ENCODE measurements at regions not wholly inside any gene's neighbourhood (a gene's known extent, or its start where the extent isn't known, plus 50 kb on each side); places are given as distances from the start of the nearest gene placed in this dataset.

- H3K27ac Mint-ChIP-seq: no peak overlapping the region
- H3K4me1 Mint-ChIP-seq: peaks cover 9 to 24% (median 16%) of the 10 kb centered on the region in 4 donors
- DNase-seq (no peak), ATAC-seq (ENCODE audit: low read depth in 2 of 2) (no peak)
- peaks cover 19% of the 10 kb centered on the region for H3K4me1 ChIP-seq (ENCODE audit: control insufficient read depth, insufficient read depth, low read length, poor library complexity, severe bottlenecking)
- peaks cover 0 to 3% (median 0%) of the 10 kb centered on the region in 7 donors for H3K9me3 Mint-ChIP-seq
- H3K4me3 Mint-ChIP-seq: no peak overlapping the region
- H3K27me3 ChIP-seq (ENCODE audit: control insufficient read depth, insufficient read depth, low read length): no peaks in the 10 kb centered on the region
- no peaks in the 10 kb centered on the region for H3K36me3 Mint-ChIP-seq
- no peak overlapping the region for H3K27ac ChIP-seq (ENCODE audit: insufficient read depth, low read length, poor library complexity, severe bottlenecking)
- no peaks in the 10 kb centered on the region for H3K9me3 ChIP-seq (ENCODE audit: control insufficient read depth in 2 of 2, low read length in 2 of 2)
- no peaks in the 10 kb centered on the region for H3K27me3 Mint-ChIP-seq
- H3K36me3 ChIP-seq (ENCODE audit: control insufficient read depth, insufficient read depth, low read length): no peaks in the 10 kb centered on the region
- H3K4me3 ChIP-seq (ENCODE audit: low read depth, low read length): no peak overlapping the region
Observed at GRCh38 chr2:8316356-8316755, 365.5 kb upstream of the ID2 start.

- no peaks in the 10 kb centered on the region for H3K27me3 ChIP-seq (ENCODE audit: control insufficient read depth, insufficient read depth, low read length)
- H3K4me1 Mint-ChIP-seq: peaks cover 7 to 17% (median 10%) of the 10 kb centered on the region in 4 donors
- H3K36me3 Mint-ChIP-seq: no peaks in the 10 kb centered on the region
- H3K36me3 ChIP-seq (ENCODE audit: control insufficient read depth, insufficient read depth, low read length): no peaks in the 10 kb centered on the region
- no peak overlapping the region for H3K4me3 Mint-ChIP-seq
- H3K27me3 Mint-ChIP-seq: no peaks in the 10 kb centered on the region
- no peak overlapping the region for H3K27ac ChIP-seq (ENCODE audit: insufficient read depth, low read length, poor library complexity, severe bottlenecking)
- peak overlapping the region in 1 of 3 donors; percentile 66 for H3K27ac Mint-ChIP-seq
- DNase-seq: no peak
- H3K4me3 ChIP-seq (ENCODE audit: low read depth, low read length): no peak overlapping the region
- H3K9me3 Mint-ChIP-seq: peaks cover 0 to 3% (median 0%) of the 10 kb centered on the region in 7 donors
- H3K4me1 ChIP-seq (ENCODE audit: control insufficient read depth, insufficient read depth, low read length, poor library complexity, severe bottlenecking): peaks cover 13% of the 10 kb centered on the region
- H3K9me3 ChIP-seq (ENCODE audit: control insufficient read depth in 2 of 2, low read length in 2 of 2): no peaks in the 10 kb centered on the region
- no peak for ATAC-seq (ENCODE audit: low read depth in 2 of 2)
Observed at GRCh38 chr2:8317418-8317817, 364.4 kb upstream of the ID2 start.

GRCh38 chr2:8319219-8319618 lies 362.6 kb upstream of the ID2 start:
- Histone ChIP-seq H3K4me1 (ENCODE audit: control insufficient read depth, insufficient read depth, low read length, poor library complexity, severe bottlenecking) (no peaks in the 10 kb centered on the region), H3K4me3 (ENCODE audit: low read depth, low read length) (no peak overlapping the region), H3K36me3 (ENCODE audit: control insufficient read depth, insufficient read depth, low read length) (no peaks in the 10 kb centered on the region), H3K27ac (ENCODE audit: insufficient read depth, low read length, poor library complexity, severe bottlenecking) (no peak overlapping the region), H3K9me3 (ENCODE audit: control insufficient read depth in 2 of 2, low read length in 2 of 2) (no peaks in the 10 kb centered on the region), H3K27me3 (ENCODE audit: control insufficient read depth, insufficient read depth, low read length) (no peaks in the 10 kb centered on the region)
- Mint-ChIP-seq H3K9me3 (peaks cover 0 to 3% (median 0%) of the 10 kb centered on the region in 7 donors), H3K4me3 (no peak overlapping the region), H3K27me3 (peaks cover 4% of the 10 kb centered on the region), H3K4me1 (peaks cover 0 to 3% (median 0%) of the 10 kb centered on the region in 4 donors), H3K36me3 (no peaks in the 10 kb centered on the region), H3K27ac (peak overlapping the region in 1 of 3 donors; percentile 10)
- DNase-seq: no peak
- no peak for ATAC-seq (ENCODE audit: low read depth in 2 of 2)

- H3K4me1 ChIP-seq (ENCODE audit: control insufficient read depth, insufficient read depth, low read length, poor library complexity, severe bottlenecking): no peaks in the 10 kb centered on the region
- H3K9me3 ChIP-seq (ENCODE audit: control insufficient read depth in 2 of 2, low read length in 2 of 2): no peaks in the 10 kb centered on the region
- Mint-ChIP-seq H3K9me3 (peaks cover 0 to 3% (median 0%) of the 10 kb centered on the region in 7 donors), H3K36me3 (no peaks in the 10 kb centered on the region), H3K4me1 (peaks cover 0 to 14% (median 2%) of the 10 kb centered on the region in 4 donors), H3K27me3 (peaks cover 4% of the 10 kb centered on the region), H3K4me3 (no peak overlapping the region), H3K27ac (no peak overlapping the region)
- no peaks in the 10 kb centered on the region for H3K36me3 ChIP-seq (ENCODE audit: control insufficient read depth, insufficient read depth, low read length)
- no peak overlapping the region for H3K27ac ChIP-seq (ENCODE audit: insufficient read depth, low read length, poor library complexity, severe bottlenecking)
- H3K27me3 ChIP-seq (ENCODE audit: control insufficient read depth, insufficient read depth, low read length): no peaks in the 10 kb centered on the region
- no peak overlapping the region for H3K4me3 ChIP-seq (ENCODE audit: low read depth, low read length)
- DNase-seq (no peak), ATAC-seq (ENCODE audit: low read depth in 2 of 2) (no peak)
Observed at GRCh38 chr2:8320311-8321066, 361.4 kb upstream of the ID2 start.

GRCh38 chr2:8322634-8323033 lies 359.2 kb upstream of the ID2 start:
- no peak for ATAC-seq (ENCODE audit: low read depth in 2 of 2)
- H3K27me3 Mint-ChIP-seq: peaks cover 4% of the 10 kb centered on the region
- Histone ChIP-seq H3K4me1 (ENCODE audit: control insufficient read depth, insufficient read depth, low read length, poor library complexity, severe bottlenecking) (no peaks in the 10 kb centered on the region), H3K36me3 (ENCODE audit: control insufficient read depth, insufficient read depth, low read length) (no peaks in the 10 kb centered on the region), H3K4me3 (ENCODE audit: low read depth, low read length) (no peak overlapping the region), H3K27me3 (ENCODE audit: control insufficient read depth, insufficient read depth, low read length) (no peaks in the 10 kb centered on the region), H3K27ac (ENCODE audit: insufficient read depth, low read length, poor library complexity, severe bottlenecking) (no peak overlapping the region), H3K9me3 (ENCODE audit: control insufficient read depth in 2 of 2, low read length in 2 of 2) (no peaks in the 10 kb centered on the region)
- no peaks in the 10 kb centered on the region for H3K36me3 Mint-ChIP-seq
- no peak for DNase-seq
- H3K4me1 Mint-ChIP-seq: peaks cover 3 to 14% (median 4%) of the 10 kb centered on the region in 4 donors
- H3K27ac Mint-ChIP-seq: no peak overlapping the region
- no peak overlapping the region for H3K4me3 Mint-ChIP-seq
- no peaks in the 10 kb centered on the region for H3K9me3 Mint-ChIP-seq

GRCh38 chr2:8324164-8324856 lies 357.5 kb upstream of the ID2 start:
- Histone ChIP-seq H3K36me3 (ENCODE audit: control insufficient read depth, insufficient read depth, low read length) (no peaks in the 10 kb centered on the region), H3K4me1 (ENCODE audit: control insufficient read depth, insufficient read depth, low read length, poor library complexity, severe bottlenecking) (peaks cover 13% of the 10 kb centered on the region), H3K27me3 (ENCODE audit: control insufficient read depth, insufficient read depth, low read length) (no peaks in the 10 kb centered on the region), H3K27ac (ENCODE audit: insufficient read depth, low read length, poor library complexity, severe bottlenecking) (no peak overlapping the region), H3K9me3 (ENCODE audit: control insufficient read depth in 2 of 2, low read length in 2 of 2) (no peaks in the 10 kb centered on the region), H3K4me3 (ENCODE audit: low read depth, low read length) (no peak overlapping the region)
- Mint-ChIP-seq H3K4me3 (no peak overlapping the region), H3K9me3 (no peaks in the 10 kb centered on the region), H3K27ac (peak overlapping the region in 1 of 3 donors; percentile 60), H3K36me3 (no peaks in the 10 kb centered on the region), H3K27me3 (peaks cover 4% of the 10 kb centered on the region), H3K4me1 (peaks cover 3 to 25% (median 8%) of the 10 kb centered on the region in 4 donors)
- ATAC-seq (ENCODE audit: low read depth in 2 of 2) (no peak), DNase-seq (no peak)

GRCh38 chr2:8324901-8325300 lies 357.0 kb upstream of the ID2 start:
- no peaks in the 10 kb centered on the region for H3K9me3 ChIP-seq (ENCODE audit: control insufficient read depth in 2 of 2, low read length in 2 of 2)
- Mint-ChIP-seq H3K4me3 (no peak overlapping the region), H3K27me3 (peaks cover 4% of the 10 kb centered on the region), H3K4me1 (peaks cover 5 to 31% (median 14%) of the 10 kb centered on the region in 4 donors), H3K9me3 (no peaks in the 10 kb centered on the region), H3K27ac (no peak overlapping the region), H3K36me3 (no peaks in the 10 kb centered on the region)
- H3K27ac ChIP-seq (ENCODE audit: insufficient read depth, low read length, poor library complexity, severe bottlenecking): no peak overlapping the region
- peaks cover 19% of the 10 kb centered on the region for H3K4me1 ChIP-seq (ENCODE audit: control insufficient read depth, insufficient read depth, low read length, poor library complexity, severe bottlenecking)
- H3K4me3 ChIP-seq (ENCODE audit: low read depth, low read length): no peak overlapping the region
- no peaks in the 10 kb centered on the region for H3K36me3 ChIP-seq (ENCODE audit: control insufficient read depth, insufficient read depth, low read length)
- no peaks in the 10 kb centered on the region for H3K27me3 ChIP-seq (ENCODE audit: control insufficient read depth, insufficient read depth, low read length)
- DNase-seq (no peak), ATAC-seq (ENCODE audit: low read depth in 2 of 2) (no peak)
